Right cardiac atrium (tissue), 5 donors: ENCODE measurements at regions not wholly inside any gene's neighbourhood (a gene's known extent, or its start where the extent isn't known, plus 50 kb on each side); places are given as distances from the start of the nearest gene placed in this dataset.
A peak's percentile ranks its signal among the peaks of the same experiment; 100 is the strongest.

Experiments used
- ATAC-seq, 2 donors: fragments of 200-7000 bp; cut with Tn5 transposase; one replicate each; pipeline versions ENCODE4 v1.8.0 to v1.9.1; 2020; ENCODE audit warnings: moderate library complexity in 2 of 2, mild to moderate bottlenecking in 1 of 2
- DNase-seq, 3 donors: peaks; one replicate each; pipeline ENCODE4 v3.0.0-alpha.2; 2020
- H3K27ac ChIP-seq: one replicate; pipeline ENCODE4 v1.5.1; 2013; ENCODE audit warnings: mild to moderate bottlenecking, low read length, control low read depth, moderate library complexity
- H3K27me3 ChIP-seq: one replicate; pipeline ENCODE4 v1.6.1; 2013; ENCODE audit not compliant: control insufficient read depth, insufficient read depth
- H3K4me1 ChIP-seq: one replicate; pipeline ENCODE4 v1.6.1; 2013; ENCODE audit warnings: low read length; ENCODE audit not compliant: control insufficient read depth, insufficient read depth
- H3K4me3 ChIP-seq: one replicate; pipeline ENCODE4 v1.5.1; 2013; ENCODE audit warnings: low read length, control low read depth
- H3K9me3 ChIP-seq: one replicate; pipeline ENCODE4 v1.6.1; 2013; ENCODE audit warnings: low read length; ENCODE audit not compliant: control insufficient read depth
- WGBS: extraction: QIAGEN DNeasy Blood & Tissue Kit; methylation state at CpG from one replicate; pipeline ENCODE4 v1.1.7; 2013; 5-methylcytosine and 5-hydroxymethylcytosine counted together
- intact Hi-C, 4 donors: fragments of 100-400 bp; cut with DNase I; formaldehyde crosslinking; loops; one replicate each; pipeline versions ENCODE4 v1.11.0 to v1.14.0; 2022 to 2023
- donor health status: healthy with polysubstance abuse.
- donor health status: DM: no; HTN: yes; CAD: no.
- donor health status: DM: no; HTN: no; CAD: no.
- donor health status: DM: no; HTN: yes; CAD: no; lungs with severe emphysema.
- donor health status: DM: yes; HTN: yes; CAD: no.

DNA sequence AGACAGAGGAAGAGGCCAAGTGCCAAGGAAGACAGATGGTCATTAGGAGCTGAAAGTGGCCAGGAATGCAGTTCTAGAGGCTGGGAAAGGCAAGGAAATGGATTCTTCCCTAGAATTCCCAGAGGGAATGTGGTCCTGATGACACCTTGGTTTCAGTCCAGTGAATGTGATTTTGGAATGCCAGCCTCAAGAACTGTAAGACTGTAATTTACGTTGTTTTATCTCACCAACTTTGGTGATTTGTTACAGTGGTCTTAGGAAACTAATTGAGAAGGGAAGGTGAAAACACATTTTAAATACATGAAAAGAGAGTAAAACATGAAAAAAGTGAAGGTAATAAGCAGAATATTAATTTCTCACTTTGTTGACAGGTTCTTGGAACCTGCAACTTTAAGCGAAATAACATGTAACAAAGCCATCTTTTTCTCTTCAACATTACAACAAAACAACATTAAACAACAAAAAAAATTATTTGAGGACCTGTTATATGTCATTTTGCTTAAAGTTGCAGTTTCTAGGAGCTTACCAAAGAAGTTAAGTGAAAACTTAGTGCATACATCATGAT is 370.2 kb downstream of the METTL4 start:
- Histone ChIP-seq H3K27ac (no peak overlapping the region), H3K27me3 (no peaks in the 10 kb centered on the region), H3K4me3 (no peak overlapping the region), H3K4me1 (no peaks in the 10 kb centered on the region), H3K9me3 (no peaks in the 10 kb centered on the region)
- intact Hi-C loops, result no loop called here
- no peak for DNase-seq
- WGBS, result 62% methylated on average over 2 of the region's 2 CpGs
- no peak for ATAC-seq

DNA sequence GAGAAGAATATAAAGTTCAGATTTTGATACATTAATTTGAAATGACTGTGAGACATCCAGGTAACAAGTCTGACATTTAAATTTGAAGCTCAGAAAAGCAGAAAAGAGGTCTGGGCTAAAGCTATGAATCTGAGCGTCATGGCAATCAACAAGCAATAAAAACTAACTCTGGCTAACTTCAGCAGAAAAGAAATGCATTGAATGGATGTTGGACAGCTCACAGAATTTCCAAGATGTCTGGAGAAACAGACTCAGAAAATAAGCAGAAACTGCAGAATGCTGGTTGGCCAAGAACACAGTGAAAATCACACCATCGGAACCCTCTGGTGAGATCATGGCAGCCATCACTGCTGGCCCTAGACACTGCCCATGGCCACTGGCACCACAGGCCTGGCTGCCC is 366.6 kb downstream of the METTL4 start:
- Histone ChIP-seq H3K27ac (no peak overlapping the region), H3K27me3 (no peaks in the 10 kb centered on the region), H3K4me1 (no peaks in the 10 kb centered on the region), H3K9me3 (no peaks in the 10 kb centered on the region), H3K4me3 (no peak overlapping the region)
- peak in 1 of 3 donors; percentile 13 for DNase-seq
- 69% methylated on average over 2 of the region's 2 CpGs for WGBS
- intact Hi-C loops, result no loop called here
- ATAC-seq, result no peak

DNA sequence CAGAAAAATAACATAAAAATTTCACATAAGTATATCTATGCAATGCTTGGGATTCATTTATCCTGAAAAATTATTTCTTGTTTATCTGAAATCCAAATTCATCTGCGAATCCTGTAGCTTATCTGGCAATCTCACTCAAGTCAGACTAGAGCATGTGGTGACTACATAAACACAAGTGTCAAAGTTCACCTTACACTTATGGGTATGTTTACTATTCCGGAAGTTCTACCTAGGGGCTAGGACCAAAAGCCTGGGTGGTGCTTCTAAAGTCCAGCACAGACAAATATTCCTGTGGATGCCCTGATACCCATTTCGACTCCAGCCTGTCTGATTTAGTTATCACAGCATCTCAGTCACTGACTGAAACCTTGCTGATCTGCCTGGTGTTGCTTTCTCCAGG is 364.0 kb downstream of the METTL4 start:
- no peaks in the 10 kb centered on the region for H3K4me1 ChIP-seq
- no peak overlapping the region for H3K27ac ChIP-seq
- no peak overlapping the region for H3K4me3 ChIP-seq
- DNase-seq, result no peak
- H3K9me3 ChIP-seq, result no peaks in the 10 kb centered on the region
- no peaks in the 10 kb centered on the region for H3K27me3 ChIP-seq
- intact Hi-C loops, result no loop called here
- 80% methylated on average over 3 of the region's 3 CpGs for WGBS
- no peak for ATAC-seq

DNA sequence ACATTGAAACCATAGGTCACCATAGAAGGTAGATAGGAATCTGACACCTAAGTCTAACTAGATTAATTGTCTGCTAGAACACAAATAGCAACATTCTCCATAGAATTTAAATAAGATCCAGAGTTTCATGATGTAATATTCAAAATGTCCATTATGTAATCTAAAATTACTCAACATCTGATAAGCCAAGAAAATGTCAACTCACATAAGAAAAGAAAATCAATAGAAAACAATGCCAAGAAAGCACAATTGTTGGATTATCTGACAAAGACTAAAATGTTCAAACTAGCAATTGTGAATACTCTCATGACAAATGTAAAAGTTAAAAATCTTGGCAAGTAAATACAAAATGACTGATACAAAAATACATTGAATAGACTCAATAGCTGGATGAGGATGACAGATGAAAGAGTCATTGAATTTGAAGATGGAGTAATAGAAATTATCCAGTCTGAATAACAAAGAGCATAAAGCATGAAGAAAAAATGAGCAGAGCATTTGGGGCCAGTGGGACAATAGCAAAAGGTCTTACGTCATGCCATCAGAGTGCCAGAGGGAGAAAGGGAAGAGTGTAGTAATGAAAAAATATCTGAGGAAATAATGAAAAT is 358.6 kb downstream of the METTL4 start:
- no peak for ATAC-seq
- intact Hi-C loops, result loop anchor here in 1 of 4 donors (10.0 kb wide), 1 partner anchor 1338 kb away; no protein-coding TSS in a partner anchor
- no peak for DNase-seq
- H3K4me3 ChIP-seq, result no peak overlapping the region
- no peak overlapping the region for H3K27ac ChIP-seq
- no peaks in the 10 kb centered on the region for H3K27me3 ChIP-seq
- WGBS, result 88% methylated on average over 1 of the region's 1 CpG
- no peaks in the 10 kb centered on the region for H3K9me3 ChIP-seq
- no peaks in the 10 kb centered on the region for H3K4me1 ChIP-seq

DNA sequence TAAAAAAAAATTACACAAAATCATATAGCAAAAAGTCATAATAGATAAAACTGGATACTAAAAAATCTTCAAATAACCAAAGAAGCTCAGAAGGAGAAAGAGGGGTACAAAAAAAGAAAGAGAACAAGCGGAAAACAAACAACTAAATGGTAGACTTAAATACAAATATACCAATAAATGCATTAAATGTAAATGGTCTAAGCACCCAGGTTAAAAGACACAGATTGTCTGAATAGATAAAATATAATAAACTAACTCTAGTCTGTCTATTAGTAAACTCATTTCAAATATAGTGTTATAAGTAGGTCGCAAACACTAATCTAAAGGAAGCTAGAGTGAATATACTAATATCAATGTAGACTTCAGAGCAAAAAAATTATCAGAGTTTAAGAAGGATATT is 357.4 kb downstream of the METTL4 start:
- H3K9me3 ChIP-seq, result no peaks in the 10 kb centered on the region
- WGBS, result 96% methylated on average over 2 of the region's 2 CpGs
- no peak for DNase-seq
- H3K4me1 ChIP-seq, result no peaks in the 10 kb centered on the region
- intact Hi-C loops, result loop anchor here in 1 of 4 donors (10.0 kb wide), 1 partner anchor 1339 kb away; no protein-coding TSS in a partner anchor
- H3K27ac ChIP-seq, result no peak overlapping the region
- no peak for ATAC-seq
- H3K4me3 ChIP-seq, result no peak overlapping the region
- H3K27me3 ChIP-seq, result no peaks in the 10 kb centered on the region

DNA sequence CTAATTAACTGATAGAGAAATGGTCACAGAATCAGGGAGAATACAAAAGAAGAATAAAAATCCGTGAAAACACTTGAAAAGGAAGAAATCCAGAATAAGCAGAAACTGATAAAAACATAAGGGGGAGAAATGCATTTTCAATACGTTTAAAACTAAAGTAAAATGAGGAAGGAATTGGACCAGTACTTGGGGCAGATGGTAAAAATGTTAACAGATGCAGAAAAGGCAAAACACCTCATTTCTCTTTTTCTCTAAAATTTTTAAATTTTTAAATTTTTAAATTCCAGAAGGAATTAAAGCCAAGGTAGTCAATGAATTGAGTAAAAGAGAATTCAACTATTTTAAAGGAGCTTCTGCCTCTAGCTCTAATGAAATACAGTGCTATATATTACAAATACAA is 353.9 kb downstream of the METTL4 start:
- intact Hi-C loops, result loop anchor here in 1 of 4 donors (10.0 kb wide), 1 partner anchor 1343 kb away; no protein-coding TSS in a partner anchor
- H3K27me3 ChIP-seq, result no peaks in the 10 kb centered on the region
- no peak for DNase-seq
- no peaks in the 10 kb centered on the region for H3K9me3 ChIP-seq
- H3K27ac ChIP-seq, result no peak overlapping the region
- no peak for ATAC-seq
- WGBS, result 41% methylated on average over 2 of the region's 2 CpGs
- no peak overlapping the region for H3K4me3 ChIP-seq
- H3K4me1 ChIP-seq, result no peaks in the 10 kb centered on the region

DNA sequence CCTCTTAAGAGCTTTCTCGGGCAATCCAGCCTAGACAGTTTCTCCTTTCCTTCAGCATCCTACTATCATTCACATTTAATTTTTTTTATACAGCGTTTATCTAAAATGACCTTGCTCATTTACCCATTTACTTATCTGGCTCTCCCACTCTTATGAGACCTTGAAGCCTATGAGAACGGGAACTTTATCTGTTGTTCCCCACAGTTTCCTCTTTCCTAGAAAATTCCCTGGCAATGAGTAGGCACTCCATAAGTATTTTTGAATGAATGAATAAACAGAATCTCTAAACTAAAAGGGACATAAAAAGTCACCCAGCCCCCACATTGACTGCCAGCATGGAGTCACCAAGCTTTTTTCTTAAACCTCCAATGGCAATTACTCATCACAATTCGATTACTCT is 353.2 kb downstream of the METTL4 start:
- ATAC-seq (no peak), DNase-seq (no peak)
- H3K27me3 ChIP-seq, result no peaks in the 10 kb centered on the region
- intact Hi-C loops, result loop anchor here in 1 of 4 donors (10.0 kb wide), 1 partner anchor 1343 kb away; no protein-coding TSS in a partner anchor
- no peaks in the 10 kb centered on the region for H3K9me3 ChIP-seq
- no peak overlapping the region for H3K4me3 ChIP-seq
- H3K27ac ChIP-seq, result no peak overlapping the region
- WGBS, result 42% methylated on average over 4 of the region's 4 CpGs
- H3K4me1 ChIP-seq, result no peaks in the 10 kb centered on the region

DNA sequence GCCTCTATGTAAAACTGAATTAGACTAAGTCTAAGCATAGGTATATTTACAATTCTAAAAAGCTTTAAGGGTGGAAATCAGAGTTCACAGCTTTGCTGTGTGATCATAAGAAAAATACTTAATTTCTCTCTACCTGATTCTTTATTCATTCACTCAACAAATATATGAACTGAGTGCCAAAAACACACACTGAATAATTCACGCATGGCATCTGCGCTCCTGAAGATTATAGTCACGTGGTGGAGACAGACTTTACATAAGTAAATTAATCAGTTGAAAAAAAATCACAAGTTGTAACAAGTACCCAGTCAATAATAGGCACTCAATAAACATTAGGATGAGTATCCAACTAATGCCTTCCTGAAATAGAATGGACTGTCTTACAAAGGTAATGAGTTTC is 351.6 kb downstream of the METTL4 start:
- Histone ChIP-seq H3K4me1 (no peaks in the 10 kb centered on the region), H3K9me3 (no peaks in the 10 kb centered on the region), H3K27me3 (no peaks in the 10 kb centered on the region), H3K4me3 (no peak overlapping the region), H3K27ac (no peak overlapping the region)
- whole genome bisulfite sequencing, result 81% methylated on average over 3 of the region's 3 CpGs
- ATAC-seq (no peak), DNase-seq (no peak)
- intact Hi-C loops, result loop anchor here in 2 of 4 donors (10.0 kb wide), 3 partner anchors 115 to 1345 kb away; no protein-coding TSS in a partner anchor

DNA sequence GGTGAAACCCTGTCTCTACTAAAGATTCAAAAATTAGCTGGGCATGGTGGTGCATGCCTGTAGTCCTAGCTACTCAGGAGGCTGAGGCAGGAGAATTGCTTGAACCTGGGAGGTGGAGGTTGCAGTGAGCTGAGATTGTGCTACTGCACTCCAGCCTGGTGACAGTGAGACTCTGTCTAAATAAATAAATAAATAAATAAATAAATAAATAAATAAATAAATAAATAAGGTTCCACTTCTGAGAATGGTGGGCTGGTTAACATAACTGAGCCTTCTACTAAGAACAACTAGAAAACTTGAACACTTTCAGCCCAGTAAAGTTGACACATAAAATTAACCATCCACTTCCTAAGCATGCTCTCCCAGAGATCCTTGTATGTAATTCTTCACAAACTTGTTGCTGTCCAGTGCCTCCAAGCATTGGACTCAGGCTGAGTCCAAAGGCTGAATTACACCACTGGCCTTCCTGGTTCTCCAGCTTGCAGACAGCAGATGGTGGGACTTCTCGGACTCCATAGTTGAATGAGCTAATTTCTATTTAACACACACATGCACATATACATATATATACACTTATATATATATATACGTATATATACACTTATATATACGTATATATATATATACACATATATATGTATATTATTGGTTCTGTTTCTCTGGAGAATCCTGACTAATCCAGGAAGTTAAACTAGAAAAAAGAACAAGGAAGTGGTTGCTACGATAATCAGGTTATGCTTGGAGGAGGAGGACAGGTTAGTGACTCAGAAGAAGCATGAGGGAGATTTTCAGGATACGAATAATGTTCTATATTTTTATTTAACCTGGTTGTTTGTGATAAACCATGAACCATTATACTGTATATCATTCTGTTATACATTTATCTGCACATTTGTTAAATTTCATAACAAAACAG is 348.8 kb downstream of the METTL4 start:
- intact Hi-C loops, result loop anchor here in 2 of 4 donors (10.0 kb wide), 2 partner anchors 118 to 638 kb away; no protein-coding TSS in a partner anchor
- Histone ChIP-seq H3K27ac (no peak overlapping the region), H3K4me1 (no peaks in the 10 kb centered on the region), H3K27me3 (no peaks in the 10 kb centered on the region), H3K9me3 (no peaks in the 10 kb centered on the region), H3K4me3 (no peak overlapping the region)
- 74% methylated on average over 5 of the region's 5 CpGs for WGBS
- ATAC-seq (no peak), DNase-seq (no peak)

DNA sequence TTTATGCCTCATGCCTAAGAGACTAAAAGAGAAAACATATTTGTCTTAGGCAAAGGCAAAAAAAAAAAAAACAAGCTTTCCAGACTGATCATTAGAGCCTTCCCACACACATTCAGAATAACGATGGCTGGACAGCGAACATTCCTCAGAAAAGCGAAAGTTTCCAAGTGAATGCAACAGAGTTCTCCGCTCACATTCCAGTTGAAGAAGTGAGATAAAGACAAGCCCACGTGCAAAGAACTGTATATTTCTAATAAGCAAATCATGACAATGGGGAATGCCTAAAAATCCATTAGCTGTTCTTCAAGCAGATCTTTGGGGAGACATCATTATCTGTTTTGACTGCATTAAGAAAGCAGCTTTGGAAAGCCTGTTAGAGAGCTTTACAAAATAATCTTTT is 347.9 kb downstream of the METTL4 start:
- Histone ChIP-seq H3K27me3 (no peaks in the 10 kb centered on the region), H3K27ac (no peak overlapping the region), H3K9me3 (no peaks in the 10 kb centered on the region), H3K4me3 (peak overlapping the region; percentile 36), H3K4me1 (no peaks in the 10 kb centered on the region)
- ATAC-seq, result no peak
- 30% methylated on average over 5 of the region's 5 CpGs for WGBS
- no peak for DNase-seq
- intact Hi-C loops, result loop anchor here in 2 of 4 donors (10.0 kb wide), 2 partner anchors 119 to 639 kb away; no protein-coding TSS in a partner anchor

DNA sequence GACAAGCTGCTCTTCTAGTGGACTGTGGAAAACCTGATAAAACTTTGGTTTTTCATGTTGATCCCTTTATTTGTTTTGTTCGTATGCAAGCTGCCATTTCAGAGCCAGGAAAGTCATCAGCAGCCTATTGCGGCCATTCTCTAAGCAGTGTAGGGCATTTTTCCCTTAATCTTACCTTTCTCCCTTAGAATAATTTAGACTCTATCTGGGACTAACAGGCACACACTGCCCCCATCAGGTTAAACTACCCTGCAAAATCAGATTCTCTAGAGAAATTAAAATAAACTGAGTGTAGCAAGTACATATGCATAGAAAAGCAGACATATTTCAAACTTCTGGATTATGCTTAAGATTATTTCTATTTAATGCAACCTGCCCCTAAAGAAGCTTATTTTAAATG is 347.5 kb downstream of the METTL4 start:
- Histone ChIP-seq H3K9me3 (no peaks in the 10 kb centered on the region), H3K4me1 (no peaks in the 10 kb centered on the region), H3K4me3 (peak overlapping the region; percentile 36), H3K27ac (no peak overlapping the region), H3K27me3 (no peaks in the 10 kb centered on the region)
- 17% methylated on average over 2 of the region's 2 CpGs for WGBS
- ATAC-seq (peak in 1 of 2 donors; percentile 72), DNase-seq (peak in 2 of 3 donors; percentile 8 to 34)
- intact Hi-C loops, result loop anchor here in 2 of 4 donors (10.0 kb wide), 2 partner anchors 119 to 639 kb away; no protein-coding TSS in a partner anchor
